ENCODE measurements at regions not wholly inside any gene's neighbourhood (a gene's known extent, or its start where the extent isn't known, plus 50 kb on each side); places are given as distances from the start of the nearest gene placed in this dataset.

- DNase-seq (ENCODE audit: low read depth), result no peak
These were observed 303.6 kb upstream of the SLC35B3 start for GRCh38 chr6:8738951-8739350.

DNA sequence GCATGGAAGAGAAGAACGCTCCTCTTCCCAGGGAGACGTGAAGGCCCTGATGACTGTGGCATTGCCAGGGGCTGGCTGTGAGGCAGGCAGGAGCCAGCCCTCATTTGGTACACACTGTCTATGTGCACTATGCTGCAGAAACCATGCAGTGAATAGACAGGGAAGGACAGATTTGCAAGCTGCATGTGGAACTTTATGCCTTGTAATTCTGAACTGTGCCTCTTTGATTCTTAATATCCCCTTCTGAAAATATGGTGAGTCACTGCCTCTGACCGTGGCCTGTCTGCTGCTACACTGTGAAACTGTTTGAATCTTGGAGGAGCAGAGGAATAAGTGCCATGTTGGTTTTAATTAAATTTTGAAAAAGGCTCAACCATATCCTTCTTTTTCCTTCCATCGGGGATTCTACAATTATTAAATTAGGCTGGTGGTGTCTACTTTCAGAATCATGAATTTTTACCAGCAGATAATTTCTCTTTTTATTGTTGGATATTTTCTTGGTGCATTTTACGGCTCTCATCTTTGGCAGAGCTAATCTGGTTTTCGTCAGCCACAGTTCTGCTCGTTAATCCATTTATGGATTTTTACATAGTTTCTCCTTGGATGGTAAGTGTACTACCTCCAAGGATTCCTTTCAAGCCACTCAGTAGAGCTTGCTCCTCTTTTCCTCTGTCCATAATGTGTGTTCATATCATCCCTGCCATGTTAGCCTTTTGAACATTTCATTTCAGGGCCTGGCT lies 301.0 kb upstream of the SLC35B3 start:
- no peak for DNase-seq (ENCODE audit: low read depth)

- no peak for DNase-seq (ENCODE audit: low read depth)
These were observed 298.5 kb upstream of the SLC35B3 start for GRCh38 chr6:8733879-8734278.

DNA sequence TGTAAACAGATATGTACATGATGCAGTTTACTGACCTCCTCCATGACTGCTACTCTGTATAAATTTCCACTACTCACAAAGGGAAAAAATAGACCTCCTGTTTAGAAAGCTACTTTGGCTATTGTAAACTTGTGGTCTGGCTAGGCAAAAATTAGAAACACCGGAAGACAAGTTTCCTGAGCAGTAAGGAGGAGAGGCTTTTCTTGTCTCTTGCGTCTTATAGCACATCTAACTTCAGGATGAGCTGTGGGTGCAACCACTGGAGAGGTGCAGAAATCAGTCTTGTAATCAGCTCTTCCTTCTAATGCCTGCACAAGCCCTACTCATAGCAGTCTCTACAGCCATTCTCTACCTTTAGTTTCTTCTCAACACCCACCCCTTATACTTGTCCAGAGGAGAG lies 296.5 kb upstream of the SLC35B3 start:
- no peak for DNase-seq (ENCODE audit: low read depth)

DNA sequence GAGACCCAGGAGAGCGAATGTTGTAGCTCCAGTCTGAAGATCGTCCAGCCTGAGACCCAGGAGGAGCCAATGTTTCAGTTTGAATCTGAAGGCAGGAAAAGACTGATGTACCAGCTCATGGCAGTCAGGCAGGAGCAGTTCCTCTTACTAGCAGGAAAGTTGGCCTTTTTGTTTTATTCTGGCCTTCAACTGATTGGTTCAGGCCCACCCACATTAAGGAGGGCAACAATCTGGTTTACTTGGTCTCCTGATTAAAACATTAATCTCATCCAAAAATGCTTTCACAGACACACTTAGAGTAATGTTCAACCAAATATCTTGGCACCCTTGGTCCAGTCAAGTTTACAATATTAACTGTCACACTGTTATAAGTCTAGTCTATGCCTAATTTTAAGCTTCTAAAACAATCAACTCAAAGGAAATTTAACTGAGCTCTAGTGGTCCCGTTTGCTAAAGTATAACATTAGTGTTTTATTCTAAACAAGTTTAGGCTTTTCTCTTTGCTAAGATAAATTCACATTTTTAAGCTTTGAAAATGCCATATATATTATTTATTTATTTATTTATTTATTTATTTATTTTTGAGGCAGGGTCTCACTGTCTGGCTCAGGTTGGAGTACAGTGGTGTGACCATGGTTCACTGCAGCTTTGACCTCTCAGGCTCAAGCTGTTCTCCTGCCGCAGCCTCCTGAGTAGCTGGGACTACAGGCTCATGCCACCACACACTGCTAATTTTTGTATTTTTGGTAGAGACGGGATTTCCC lies 275.5 kb upstream of the SLC35B3 start:
- DNase-seq (ENCODE audit: low read depth), result no peak

DNA sequence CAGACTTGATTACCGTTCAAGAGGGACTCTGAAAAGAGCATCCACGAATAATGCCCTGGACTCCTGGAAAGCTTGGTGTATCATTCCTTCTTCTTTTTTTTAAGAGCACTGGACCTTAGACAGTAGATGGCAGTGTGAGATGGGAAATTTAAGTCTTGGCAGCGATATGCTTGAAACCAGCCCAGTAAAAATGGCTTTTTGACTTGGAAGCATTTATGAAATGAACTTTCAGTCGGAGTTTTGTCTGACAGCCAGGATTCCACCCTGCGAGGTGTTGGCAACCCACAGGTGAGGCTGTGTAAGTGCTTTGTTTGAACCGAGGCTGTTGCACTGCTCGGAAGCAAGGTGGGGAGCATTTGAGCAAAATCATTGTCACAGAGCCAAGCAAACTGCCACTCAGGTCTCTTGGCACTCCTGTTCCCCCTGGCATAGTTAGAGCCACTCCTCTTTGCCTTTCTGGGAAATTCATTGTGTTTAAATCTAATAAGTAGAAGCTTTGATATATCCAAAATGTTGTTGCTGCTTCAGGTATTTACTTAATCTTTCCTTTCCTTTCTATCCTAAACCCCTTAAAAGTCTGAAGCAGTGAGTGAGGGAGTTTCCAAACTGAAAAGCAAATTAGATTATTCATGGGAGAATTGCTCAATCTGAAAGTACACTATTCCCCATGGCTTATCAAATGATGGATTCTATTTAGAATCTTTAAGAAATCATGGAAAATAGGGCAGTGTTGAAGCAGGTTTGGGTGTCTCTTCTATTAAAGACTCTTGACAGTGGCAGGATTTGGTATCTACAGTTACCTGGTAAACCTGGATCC lies 272.8 kb upstream of the SLC35B3 start:
- DNase-seq (ENCODE audit: low read depth), result no peak

DNA sequence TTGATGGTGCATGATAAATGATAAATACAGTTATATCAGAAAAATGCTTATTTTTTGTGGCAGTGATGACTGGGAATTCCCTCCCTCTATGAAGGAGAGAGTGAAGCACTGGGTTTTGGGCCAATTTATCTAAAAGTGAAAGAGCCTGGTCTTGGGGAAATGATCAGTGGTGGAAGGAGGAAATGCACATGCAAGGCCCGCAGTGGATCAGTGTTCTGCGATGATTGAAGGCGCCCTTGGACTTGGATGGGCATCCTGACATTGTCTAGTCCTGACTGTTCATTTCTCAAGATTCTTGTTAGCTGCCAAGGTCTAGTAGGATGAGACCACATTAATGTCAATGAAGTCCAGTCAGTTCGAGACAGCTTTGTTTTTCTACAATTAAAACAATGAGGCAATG lies 272.0 kb upstream of the SLC35B3 start:
- no peak for DNase-seq (ENCODE audit: low read depth)

DNA sequence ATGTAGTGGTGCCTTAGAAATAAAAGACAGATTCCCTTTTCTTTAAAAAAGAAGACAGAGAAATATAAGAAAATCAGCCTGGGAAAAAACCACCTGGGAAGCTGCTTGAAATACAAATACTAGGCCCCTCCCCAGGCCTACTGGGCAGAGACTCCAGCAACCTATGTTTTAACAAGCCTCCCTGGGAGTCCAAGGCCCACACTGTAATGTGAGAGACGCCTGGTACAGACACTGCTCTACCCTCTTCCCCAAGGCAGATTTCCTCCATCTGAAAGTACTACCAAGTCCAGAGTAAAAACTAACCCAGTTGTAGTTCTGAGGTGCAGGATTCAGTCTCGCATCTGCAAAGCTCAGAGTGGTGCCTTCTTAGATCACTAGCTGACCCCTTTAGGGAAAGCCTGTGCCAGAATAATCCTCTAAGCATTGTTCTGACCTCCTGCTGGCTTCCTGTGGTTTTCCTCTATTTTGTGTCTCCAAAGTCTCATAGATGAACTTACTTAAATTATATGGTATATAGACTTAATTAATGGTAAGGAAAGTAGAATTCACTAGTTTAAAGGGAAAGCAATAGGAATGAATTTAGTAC lies 270.2 kb upstream of the SLC35B3 start:
- no peak for DNase-seq (ENCODE audit: low read depth)

DNA sequence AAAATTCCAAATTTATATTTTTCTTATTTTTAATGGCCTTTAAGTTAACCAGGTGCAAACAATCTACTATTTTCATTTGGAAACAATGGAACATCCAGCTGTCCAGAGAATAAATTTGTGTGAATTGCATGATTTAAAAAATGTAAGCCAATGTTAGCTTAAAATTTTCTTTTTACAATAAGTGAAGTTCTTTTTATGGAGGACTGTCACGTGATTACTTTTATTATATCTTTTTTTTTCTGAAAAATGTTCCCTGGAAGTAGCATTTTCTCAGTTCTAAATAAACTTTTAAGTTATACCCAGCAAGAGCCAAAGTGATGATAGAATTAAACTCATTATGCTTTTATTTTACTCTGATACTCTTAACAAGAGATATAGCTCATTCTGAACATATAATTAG lies 267.7 kb upstream of the SLC35B3 start:
- DNase-seq (ENCODE audit: low read depth), result no peak

DNA sequence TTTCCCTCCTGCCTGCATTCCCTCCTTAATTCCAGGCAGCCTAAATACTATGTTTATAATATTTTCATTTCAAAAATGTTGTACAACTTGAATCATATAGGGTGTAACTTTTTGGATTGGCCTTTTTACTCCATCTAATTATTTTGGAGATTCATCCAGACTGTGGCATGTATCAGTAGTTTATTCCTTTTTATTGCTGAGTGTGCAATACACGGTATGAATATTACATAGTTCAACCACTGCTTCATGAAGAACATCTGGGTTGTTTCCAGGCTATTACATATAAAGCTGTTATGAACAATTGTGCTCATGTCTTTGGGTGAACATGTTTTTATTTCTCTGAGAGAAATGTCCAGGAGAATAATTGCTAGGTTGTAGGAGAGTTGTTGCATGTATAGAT lies 253.5 kb upstream of the SLC35B3 start:
- no peak for DNase-seq (ENCODE audit: low read depth)

GRCh38 chr6:8686077-8686476 lies 250.7 kb upstream of the SLC35B3 start:
- DNase-seq (ENCODE audit: low read depth), result no peak

GRCh38 chr6:8683204-8683603 lies 247.9 kb upstream of the SLC35B3 start:
- no peak for DNase-seq (ENCODE audit: low read depth)

- no peak for DNase-seq (ENCODE audit: low read depth)
These were observed 244.5 kb upstream of the SLC35B3 start for GRCh38 chr6:8679823-8680222.

DNA sequence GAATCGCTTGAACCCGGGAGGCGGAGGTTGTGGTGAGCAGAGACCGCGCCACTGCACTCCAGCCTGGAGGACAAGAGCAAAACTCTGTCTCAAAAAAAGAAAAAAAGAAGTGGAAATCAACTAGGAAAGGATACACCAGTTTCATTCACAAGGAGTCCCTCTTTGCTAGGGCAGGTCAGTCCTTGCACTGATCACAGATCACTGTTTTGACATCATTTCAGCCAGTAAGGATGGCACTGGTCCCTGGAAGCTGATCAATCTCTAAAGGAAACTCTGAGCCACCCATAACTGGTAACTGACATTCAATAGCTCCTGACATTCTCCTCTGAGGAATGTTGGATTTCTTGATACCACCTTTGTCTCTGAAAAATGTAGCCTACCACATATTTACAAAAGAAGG lies 243.1 kb upstream of the SLC35B3 start:
- no peak for DNase-seq (ENCODE audit: low read depth)

DNA sequence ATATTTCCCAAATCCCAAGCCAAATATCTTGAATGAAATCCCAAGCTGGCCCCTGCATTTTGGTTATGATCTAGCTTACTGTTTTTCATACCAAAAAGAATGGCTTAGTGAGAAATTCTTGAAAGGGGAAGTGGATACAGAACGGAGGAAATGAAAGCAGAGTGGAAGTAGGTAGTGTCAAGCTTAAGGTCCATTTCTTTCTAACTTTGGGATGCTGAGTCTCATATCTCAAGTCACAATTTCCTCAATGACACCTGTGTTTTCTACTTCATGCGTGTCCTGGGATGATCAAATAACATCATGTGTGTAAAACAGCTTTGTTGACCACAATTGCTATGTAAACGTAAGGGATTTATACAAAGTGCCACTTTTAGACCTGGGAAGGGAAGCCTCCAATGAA lies 238.8 kb upstream of the SLC35B3 start:
- no peak for DNase-seq (ENCODE audit: low read depth)

- DNase-seq (ENCODE audit: low read depth), result no peak
These were observed 237.5 kb upstream of the SLC35B3 start for GRCh38 chr6:8672882-8673281.

DNA sequence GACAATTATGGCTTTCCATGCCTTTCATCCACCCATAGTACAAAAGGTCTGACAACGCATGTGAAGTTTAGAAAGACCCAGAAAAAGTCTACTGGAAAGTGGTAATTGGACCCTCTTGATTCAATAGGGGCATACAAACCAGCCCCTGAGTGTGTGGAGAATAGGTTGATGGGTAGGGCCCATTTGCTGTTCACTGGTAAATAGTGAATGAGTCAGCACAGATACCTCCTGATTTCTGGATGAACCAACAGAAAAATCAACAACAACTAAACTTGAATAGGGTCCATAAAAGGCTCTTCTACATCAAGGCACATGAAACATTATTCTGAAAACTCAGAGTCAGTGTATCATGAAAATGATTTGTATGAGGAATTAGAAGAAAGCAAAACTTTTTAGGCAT lies 235.4 kb upstream of the SLC35B3 start:
- no peak for DNase-seq (ENCODE audit: low read depth)

DNA sequence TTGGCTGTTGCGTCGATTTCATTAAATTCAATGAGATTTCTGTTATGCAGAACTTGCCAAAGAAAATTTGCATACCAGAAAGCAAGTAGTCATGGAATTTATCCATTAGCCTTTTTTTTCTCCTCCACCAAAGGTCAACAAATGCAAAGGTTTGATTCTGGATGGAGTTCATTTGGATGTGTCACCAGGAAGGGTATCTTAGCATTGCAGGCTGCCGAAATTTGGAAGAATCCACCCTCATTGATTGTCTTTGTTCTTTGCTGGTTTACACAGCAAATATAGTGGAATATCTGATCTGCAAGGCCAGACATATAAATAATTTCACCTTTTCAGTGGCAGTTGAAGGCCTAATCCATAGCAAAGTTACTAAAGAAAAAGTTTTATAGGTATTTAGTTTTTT lies 229.4 kb upstream of the SLC35B3 start:
- no peak for DNase-seq (ENCODE audit: low read depth)

DNA sequence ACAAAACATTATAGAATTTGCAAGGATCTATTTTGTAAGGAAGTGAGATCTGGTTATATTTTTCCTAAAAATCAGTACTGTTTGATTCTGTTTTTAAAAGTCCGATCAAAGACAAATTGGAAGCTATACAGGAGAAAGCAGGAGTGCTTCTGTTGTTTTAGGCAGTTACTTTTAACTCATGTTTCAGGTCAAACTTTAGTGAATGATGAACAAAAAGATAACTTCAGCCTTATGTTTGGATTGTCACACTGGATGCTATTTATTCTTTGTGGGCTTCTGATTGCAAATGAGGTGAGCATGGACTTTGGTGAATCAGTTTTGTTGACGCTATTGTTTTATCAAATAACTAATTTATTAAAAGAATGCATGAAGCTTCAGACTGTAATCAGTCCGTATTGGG lies 228.7 kb upstream of the SLC35B3 start:
- DNase-seq (ENCODE audit: low read depth), result no peak

DNA sequence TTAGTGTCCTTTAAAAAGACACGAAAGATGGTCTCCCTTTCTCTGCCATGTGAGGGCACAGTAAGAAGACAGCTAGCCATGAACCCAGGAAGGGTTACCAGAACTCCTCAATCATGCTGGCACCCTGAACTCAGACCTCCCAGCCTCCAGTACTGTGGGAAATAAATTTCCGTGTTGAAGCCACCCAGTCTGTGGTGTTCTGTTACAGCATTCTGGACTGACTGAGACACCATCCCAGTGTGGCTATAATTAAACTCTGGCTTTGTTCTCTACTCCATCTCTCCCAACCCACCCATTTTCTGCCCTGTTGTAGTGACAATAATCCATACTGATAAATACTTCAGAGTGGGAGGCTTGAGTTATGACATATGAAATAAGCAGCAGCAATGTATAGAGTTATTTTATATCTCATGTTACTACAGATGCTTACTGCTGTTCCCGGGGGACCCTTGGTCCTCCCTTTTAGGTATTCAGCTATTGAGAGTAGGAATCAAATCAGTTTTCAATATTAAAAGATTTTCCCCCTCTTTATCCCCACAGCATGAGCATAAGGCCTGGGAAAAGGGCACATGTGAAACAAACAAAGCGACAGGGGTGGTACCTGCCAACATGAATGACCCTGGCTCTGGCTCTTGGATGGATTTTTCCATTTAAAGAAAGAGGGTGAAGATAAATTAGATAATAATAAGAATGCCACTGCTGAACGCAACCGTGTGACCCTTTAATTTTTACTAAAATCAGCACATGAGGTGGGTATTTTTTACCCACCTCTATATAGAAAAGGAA lies 224.3 kb upstream of the SLC35B3 start:
- no peak for DNase-seq (ENCODE audit: low read depth)

DNA sequence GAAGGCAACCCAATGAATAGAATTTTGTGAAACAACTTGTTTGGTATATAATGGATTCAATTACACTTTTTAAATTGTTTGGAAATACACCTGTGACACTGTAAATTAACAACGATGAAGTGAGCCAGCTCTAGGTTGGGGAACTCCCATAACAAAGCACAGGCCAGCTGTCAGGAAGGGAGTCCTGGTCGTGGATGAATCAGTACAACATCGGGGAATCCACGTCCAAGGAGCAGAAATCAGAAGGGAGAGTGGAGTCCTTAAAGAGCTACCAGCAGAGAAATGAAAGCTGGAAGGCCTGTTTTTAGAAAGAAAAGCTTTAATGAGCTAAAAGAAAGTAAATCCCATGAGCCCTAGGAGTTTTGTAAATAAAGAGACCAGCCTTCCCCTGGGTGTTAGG lies 223.1 kb upstream of the SLC35B3 start:
- DNase-seq (ENCODE audit: low read depth), result no peak

DNA sequence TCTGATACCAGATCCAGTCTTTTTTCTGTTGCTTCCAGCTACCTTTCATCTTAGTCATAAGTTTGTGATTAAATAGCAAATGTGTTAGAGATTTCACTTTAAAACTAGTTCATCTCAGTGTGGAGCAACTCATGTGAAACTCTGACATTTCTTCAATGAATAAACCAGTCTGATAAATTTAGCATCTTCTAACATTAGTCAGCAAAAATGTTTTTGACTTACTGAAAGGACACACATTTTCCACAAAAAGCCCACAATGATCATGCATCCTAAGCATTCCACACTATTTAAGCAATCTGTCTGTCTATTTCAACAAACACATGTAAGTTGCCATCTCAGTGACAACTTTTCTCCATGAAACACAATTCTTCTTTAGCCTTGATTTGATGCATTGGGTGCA lies 222.2 kb upstream of the SLC35B3 start:
- no peak for DNase-seq (ENCODE audit: low read depth)
